NCI-H1930 (cell line): ENCODE measurements at regions not wholly inside any gene's neighbourhood (a gene's known extent, or its start where the extent isn't known, plus 50 kb on each side); places are given as distances from the start of the nearest gene placed in this dataset.

Source experiments
- DNase-seq, 2 experiments: peaks; one replicate each; lab custom pipeline; 2025; lab: John Stamatoyannopoulos, UW

DNA sequence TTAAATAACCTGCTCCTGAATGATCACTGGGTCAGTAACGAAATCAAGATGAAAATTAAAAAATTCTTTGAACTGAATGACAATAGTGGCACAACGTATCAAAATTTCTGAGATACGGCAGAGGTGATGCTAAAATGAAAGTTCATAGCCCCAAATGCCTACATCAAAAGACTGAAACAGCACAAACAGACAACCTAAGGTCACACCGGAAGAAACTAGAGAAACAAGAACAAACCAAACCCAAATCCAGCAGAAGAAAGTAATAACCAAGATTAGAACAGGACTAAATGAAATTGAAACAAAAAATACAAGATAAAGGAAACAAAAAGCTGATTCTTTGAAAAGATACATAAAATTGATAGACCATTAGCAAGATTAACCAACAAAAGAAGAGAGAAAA, 324.1 kb downstream of the RBM26 start:
- no peak for DNase-seq

DNA sequence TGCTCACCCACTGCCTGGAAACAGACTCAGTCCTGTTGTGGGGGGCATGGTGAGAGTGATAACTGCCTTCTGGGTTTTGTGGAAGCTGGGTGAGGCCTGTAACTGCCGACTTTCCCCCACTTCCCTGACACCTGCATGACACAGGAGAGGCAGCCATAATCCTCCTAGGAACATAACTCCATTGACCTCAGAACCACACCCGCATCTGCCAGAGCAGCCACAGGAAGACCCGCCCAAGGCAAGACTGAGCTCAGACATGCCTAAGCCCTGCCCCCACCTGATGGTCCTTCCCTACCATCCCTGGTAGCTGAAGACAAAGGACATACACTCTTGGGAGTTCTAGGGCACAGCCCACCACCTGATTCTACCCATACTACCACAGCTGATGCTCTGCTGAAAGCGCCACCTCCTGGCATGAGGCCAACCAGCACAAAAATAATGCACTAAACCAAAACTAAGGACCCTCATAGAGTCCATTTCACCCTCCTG, 326.7 kb downstream of the RBM26 start:
- DNase-seq, result no peak

DNA sequence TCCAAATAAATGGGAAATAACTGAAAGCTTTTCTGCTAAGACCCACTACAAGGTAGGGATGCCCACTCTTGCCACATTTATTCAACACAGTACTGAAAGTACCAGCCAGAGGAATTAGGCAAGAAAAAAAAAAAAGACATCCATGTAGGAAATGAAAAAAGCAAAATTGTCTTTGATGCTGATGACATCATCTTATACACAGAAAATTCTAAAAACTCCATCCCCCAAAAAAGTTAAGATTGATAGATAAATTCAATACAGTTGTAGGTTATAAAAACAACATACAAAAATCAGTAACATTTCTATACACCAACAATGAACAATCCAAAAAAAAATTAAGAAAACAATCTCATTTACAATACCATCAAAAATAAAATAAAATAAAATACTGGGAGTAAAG, 330.4 kb downstream of the RBM26 start:
- DNase-seq, result no peak

DNA sequence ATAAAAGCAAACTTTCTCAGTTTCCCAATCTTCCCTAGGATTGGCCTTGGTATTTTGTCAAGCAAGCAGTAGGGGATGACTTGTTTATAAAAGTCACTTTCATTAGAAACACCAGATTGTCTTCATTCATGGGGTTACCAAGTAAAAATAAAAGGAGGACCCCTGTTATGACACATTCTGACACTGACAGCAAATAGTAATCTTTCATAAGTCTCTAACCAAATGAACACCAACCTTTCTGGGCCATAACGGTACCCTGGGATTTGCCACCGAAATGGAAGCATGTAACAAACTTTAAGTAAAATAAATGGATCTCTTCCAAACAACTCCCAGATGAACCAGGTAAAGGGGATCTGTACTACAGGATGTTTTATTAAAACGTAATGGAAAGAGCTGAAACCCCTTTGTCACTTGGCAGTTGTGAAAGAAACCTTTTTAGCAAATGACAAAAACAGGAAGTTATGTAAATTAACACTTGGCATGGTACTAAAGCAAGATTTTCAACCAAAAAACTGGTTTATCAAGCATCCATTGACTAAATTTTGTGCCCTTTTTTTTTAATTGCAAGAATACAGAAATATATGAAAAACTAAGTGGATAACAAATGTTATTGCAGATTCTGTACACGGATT, 335.6 kb downstream of the RBM26 start:
- DNase-seq, result no peak

DNA sequence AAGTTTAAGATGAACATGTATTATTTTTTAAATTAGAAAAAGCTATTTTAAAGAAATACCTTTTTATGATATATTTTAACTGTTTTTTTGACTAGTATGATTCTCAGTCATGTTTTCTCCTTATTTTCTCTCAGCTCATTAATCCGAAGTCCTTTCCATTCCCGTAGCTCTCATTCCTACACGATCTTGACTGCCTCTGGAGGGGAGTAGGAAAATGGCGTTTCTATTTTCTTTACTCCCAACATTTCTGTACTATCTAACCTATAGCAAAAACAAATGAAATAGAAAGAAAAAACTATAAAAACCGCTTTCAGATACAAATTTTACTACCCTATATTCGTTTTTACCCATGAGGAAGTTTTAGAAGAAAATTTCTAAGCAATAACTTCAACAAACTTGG, 343.8 kb downstream of the RBM26 start:
- no peak for DNase-seq

DNA sequence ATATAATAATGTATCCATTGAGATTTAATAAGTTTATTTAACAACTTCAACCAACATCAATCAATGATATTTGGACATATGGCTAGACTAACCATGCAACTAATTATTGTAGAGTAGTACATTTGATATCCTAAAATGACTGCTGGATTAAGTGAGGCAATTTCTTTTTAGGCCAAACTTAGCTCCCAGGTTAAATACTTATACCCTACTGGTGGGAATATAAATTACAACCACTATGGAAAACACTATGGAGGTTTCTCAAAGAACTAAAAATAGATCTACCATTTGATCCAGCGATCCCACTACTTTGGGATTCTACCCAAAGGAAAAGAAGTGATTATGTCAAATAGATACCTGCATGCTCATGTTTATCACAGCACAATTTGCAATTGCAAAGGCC, 345.8 kb downstream of the RBM26 start:
- DNase-seq, result no peak

DNA sequence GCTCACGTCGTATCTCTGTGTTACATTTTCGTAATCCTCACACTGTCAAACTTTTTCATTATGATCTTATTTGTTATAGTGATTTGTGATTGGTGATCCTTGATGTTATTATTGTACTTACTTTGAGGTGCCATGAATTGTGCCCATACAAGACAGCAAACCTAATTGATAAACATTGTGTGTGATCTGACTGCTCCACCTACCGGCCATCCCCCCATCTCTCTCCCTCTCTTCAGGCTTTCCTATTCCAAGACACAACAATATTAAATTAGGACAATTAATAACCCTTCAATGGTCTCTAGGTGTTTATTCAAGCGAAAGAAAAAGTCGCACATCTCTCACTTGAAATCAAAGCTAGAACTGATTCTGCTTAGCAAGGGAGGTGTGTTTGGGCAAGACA, 349.3 kb downstream of the RBM26 start:
- no peak for DNase-seq

DNA sequence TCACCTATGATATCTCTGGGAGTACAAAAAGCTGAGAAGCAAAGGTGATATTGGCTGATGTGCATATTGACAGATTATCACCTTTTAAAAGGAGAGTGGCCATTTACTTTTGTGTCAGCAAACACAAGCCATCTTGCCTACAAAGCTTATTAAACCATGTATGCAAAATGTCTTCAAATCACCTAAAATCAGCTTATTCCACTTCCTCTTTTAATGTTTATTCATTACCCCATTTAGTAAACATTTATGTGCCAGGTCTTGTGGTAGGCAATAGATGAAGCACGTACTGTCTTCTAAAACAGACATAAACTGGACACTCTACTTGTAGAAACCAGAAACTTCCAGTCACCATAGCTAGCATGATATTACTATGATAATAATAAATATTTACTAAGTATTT, 354.6 kb downstream of the RBM26 start:
- no peak for DNase-seq

DNA sequence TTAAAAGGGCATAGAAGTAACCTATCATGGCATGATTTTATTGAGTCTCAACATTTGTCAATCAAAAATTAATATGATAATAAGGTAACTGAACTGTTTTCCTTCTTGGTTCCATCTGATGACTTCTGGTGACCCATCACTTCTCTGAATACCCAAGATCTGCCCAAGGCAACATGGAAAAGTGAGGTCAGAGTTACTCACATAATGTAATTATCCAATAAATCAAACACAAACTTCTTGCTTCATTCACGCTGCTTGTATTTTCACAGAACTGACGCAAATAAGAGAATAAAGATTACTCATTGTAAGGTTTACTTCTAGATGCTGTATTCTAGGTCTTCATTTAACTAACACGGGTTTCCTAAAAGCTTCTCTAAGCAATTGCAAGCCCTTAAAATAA, 361.6 kb downstream of the RBM26 start:
- DNase-seq, result no peak

DNA sequence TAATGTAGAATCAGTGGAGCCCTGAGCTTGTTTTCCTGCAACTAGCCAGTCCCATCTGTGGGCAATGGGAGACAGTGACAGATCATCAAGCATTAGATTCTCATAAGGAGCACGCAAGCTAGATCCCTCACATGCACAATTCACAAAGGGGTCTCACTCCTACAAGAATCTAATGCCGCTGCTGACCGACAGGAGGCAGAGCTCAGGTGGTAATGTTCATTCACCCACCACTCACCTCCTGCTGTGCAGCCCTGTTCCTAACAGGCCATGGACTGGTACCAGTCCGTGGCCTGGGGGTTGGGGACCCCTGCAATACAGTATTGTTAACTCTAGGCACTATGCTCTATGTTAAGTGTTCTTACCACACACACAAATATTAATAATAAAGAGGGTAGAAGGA, 362.8 kb downstream of the RBM26 start:
- no peak for DNase-seq

DNA sequence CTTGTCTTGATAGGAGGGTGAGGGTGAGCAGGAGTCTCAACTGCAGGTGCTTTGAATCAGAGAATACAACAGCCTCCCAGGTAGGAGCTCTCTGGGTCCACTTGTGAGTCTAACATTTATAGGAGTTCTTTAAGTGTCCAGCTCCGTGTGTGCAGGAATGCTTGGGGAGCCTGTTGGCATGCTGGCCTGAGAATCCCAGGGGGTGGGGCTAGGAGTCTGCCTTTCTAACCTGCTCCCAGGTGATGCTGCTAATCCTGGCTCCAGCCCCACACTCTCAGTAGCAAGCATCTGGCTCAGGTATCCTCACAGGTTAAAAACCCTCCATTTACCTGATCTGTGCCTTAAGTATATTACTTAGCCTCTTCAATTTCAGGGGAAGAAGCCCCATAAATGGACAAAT, 368.9 kb downstream of the RBM26 start:
- no peak for DNase-seq

DNA sequence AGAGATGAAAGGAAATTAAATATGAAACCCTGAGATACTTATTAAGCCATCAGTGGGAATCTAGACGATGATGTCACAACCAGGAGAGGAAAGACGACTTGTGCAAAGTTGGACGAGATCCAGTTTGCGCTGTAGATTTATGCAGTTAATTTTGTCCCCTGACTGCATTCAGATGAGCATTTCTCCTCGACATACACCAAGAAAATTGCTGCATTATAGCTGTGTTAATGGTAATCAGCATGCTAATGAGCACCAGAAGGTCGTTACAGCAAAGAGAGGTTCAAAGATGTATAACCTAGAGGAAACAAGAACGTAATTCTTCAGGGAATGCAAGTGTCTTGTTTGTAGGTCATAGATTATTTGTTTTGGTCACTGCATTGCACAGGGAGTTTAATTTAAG, 371.7 kb downstream of the RBM26 start:
- DNase-seq, result no peak

DNA sequence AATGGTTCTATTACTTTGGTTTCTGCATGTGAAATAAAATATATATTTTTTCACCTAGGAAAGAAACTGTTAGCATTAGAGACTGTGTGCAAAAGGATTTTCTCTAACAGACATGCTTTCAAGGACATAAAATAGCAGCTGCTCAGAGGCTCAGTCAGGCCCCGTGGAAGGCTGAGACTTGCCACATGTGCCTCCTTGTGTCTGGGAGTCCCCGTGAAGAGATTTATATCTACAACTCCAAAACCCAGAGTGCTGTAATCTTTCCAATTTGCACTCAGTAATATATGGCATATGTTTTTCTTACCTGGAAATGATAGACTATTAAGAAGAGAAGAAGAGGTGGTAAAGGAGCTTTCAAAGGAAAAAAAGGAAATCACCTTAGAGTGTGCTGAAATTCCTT, 371.6 kb upstream of the OBI1 start:
- no peak for DNase-seq

DNA sequence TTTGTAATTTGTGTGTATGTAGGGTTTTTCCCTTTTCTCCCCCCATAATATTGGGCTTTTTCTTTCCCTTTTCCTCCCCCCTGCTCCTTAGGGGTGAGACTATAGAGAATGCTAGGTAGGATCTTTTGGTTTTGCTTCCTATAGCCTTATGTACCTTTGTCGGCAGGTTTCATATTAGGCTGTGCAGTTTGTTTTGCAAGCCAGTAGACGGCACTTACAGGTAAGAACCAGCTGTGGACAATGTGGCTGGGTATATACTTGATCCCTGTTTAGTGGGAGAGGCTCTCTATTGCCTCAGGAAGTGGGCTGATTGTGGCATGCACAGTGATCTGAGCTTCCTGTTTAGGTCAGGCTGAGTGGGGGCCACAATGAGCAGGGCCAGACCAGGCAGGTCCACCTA, 359.2 kb upstream of the OBI1 start:
- no peak for DNase-seq

DNA sequence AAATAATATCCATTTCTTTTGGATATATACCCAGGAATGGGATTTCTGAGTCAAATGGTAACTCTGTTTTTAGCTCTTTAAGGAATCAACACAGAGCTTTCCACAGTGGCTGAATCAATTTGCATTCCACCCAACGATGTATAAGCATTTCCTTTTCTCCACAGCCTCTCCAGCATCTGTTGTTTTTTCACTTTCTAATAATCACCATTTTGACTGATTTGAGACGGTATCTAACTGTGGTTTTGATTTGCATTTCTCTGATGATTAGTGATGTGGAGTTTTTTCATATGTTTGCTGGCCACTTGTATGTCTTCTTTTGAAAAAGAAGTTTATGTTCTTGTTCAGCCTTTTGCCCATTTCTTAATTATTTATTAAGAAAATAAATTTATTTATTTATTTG, 352.2 kb upstream of the OBI1 start:
- DNase-seq, result no peak

DNA sequence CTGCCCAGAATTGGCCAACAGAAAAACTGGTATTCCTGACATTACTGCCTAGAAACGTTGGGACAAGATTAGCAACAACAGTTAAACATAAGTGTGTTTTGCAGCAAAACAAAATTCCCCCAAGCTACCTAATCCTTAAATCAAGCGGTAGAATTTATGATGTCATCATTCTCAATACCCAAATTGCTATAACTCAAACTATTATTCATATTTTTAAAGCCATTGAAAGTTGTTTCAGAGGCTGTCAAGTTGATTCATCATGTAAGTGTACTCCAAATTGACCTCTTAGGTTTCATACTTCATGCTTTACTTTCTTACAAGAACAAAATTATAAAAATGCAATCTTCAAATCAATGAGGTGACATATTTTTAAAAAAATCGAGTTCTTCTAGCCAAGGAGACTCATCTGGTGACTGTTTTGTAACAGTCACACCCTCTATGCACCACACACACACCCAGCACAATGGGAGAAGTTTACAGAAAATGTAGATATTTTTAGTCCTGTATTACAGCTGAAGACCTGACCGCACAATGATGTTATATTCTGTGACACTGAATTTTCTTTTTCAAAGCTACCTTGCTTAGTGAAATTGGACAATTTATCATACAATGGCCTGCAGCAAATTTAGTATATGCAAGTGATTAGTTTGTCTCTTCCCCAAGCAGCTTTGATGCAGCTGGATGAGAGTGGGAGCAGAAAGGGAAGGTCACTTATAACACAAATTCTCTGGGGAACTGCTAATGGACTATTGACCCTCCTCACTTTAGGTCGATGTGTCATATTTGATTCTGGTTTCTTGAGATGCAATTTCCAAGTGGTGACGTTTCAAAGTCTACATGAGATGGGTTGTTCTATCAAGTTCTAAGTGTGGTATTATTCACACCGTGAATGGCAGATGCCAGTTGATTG, 345.3 kb upstream of the OBI1 start:
- DNase-seq, result no peak

DNA sequence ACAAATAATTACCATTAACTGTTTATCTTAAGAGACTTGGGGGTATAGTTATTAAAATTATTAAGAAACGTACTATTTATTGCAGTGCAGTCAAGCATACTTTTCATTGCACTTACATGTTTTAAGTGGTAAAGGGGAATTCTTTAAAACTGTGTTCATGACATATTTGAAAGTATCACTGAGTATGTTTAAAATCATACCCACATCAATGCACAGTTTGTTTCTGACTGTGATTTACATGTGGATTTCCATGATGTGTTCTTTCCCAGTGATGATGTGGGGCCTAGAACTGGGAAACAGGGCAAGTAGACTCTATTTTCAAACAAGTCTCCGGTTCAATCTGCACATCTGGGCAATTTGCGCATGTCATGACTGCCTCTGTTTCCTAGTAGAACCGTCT, 340.5 kb upstream of the OBI1 start:
- DNase-seq, result no peak

DNA sequence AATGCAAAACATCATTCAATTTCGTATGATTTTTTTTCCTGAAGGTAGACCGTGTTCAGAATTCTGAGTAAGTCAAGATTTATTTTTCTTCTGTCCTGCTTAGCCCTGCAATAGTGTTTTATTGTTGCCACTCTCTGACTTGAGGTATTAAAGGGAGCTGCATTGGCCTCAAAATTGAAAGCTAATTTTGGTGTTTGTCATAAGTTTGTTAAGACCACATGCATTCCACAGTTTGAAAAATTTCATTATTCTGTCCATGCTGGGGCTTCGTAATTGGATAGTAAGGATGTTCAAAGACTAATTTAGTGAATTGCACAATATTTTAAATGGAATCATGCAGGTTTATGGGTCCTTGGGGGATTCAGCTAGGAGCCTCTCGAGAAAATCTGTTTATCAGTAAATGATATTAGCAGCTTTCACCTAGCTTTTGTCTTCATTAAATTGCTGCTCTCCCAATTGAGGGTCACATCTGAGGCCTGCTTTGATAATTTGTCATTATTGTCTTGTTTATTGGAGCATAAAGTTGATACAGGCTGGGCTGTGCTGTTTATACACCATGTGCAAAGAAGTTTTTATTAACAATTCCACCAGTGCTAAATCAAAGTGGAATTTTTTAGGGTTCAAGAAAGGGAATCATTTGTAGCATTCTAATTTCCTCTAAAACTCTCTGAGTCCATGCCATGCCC, 339.8 kb upstream of the OBI1 start:
- peak in 1 of 2 experiments; percentile 23 for DNase-seq

DNA sequence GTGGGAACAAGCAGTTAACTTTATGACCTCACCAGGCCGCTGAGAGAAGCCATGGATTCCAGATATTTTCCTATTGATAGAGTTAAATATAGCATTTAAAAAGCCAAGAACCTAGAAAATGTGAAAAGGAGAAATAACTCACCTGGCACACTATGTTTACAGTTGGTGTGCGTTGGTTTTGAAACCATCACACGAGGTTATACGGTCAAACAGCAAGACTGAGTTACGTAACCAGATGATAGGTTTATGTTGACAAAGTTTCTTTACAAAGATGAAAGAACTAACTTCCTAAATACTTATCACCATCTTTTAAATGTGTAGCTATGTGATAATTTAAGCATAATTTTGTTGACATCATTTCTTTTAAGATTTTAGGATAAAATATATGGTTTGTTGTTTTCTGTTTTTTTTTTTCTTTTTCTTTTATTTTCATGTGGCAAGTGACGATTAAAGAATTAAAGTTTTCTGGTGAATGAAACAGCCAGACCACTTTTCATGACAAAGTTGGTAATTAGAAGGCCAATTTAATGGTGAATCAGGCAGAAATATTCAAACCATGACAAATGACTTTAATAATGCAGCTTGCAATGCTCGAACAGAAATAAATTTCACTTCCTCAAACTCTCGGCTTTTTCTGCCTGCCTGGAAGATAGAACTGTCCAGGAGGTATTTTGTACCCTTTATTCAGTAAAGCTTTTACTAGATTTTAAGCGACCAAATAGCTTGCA, 339.1 kb upstream of the OBI1 start:
- DNase-seq, result no peak

DNA sequence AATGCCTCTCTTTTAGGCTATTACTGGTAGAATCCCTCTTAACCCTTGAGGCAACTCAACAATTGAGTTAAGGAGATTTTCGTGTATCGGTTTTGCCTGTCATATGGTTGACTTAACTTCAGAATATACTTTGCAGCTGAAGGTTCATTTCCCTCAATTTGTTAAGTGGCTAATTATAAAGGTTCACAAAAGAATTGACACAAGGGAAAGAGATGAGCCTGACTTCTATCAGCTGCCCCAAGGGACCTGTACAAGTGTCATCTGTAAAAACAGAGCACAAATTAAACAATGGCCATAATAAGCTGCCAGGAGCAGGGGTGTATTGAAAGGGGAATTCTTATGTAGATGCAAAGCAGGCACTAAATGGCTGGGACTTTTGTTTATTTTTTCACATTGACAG, 334.8 kb upstream of the OBI1 start:
- peak; percentile 83 to 92 for DNase-seq

DNA sequence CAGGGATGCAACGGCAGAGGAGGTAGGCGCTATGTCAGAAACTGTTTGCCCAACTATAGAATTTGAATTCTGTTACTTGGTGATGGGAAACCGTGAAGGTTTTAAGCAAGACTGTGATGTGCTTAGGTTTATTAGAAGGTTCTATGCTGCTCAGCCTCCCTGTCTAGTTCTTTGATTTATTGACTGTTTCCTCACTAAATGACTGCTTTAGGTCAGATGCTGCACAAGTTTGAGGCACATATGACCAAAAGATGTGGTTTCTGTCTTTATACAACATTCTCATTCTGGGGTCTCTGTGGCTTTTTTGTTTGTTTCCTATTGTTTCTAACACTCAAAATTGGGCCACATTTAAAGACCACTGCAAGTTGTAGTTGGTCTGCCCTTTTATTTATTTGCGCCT, 323.0 kb upstream of the OBI1 start:
- no peak for DNase-seq

DNA sequence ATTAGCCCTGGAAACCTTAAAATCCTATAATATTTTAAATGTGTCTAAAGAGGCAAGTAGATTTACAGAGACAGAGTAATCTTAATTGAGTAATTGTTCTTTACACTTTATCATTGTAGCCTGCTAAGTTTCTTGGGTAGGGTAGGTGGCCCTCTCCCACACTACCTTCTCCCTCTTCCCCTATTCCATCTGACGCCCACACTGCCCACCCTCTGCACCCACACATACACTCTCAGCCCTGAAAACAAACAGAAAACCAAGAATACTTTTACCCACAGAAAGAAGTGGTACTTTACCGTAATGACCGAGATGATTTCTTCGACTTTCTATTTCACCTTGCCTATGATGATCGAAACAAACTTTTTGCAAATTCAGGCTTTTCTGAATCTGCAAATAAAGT, 320.4 kb upstream of the OBI1 start:
- no peak for DNase-seq
